Natural killer cell treated with Interleukin-12 subunit alpha and Interleukin-12 subunit beta and Interleukin-15 and Interleukin-18, amount 100 ng/mL, for 72 hours (primary cell): ENCODE measurements at regions not wholly inside any gene's neighbourhood (a gene's known extent, or its start where the extent isn't known, plus 50 kb on each side); places are given as distances from the start of the nearest gene placed in this dataset.
A peak's percentile ranks its signal among the peaks of the same experiment; 100 is the strongest.
"Not testable (repeated sequence)": the region's sequence is repeated elsewhere in the genome, so short reads cannot be mapped to it uniquely, and the experiment has no call there.

ENCODE experiments used
- ATAC-seq, 2 donors: fragments of 150-1000 bp; cut with Tn5 transposase in 1 of 2; sonication (Bioruptor Pico), chemical (Tn5 transposase) in 1 of 2; 2 replicates each; pipeline ENCODE4 v1.10.0; 2021
- DNase-seq: peaks from one replicate; pipeline ENCODE4 v3.0.0; 2022; ENCODE audit warnings: low spot score
- H3K27ac Mint-ChIP-seq, 2 donors: 1 replicate in 1 of 2; 2 replicates in 1 of 2; pipeline ENCODE4 v1.8.0; 2022; ENCODE audit warnings: mixed read lengths in 2 of 2, mild to moderate bottlenecking in 1 of 2, moderate library complexity in 1 of 2
- H3K27me3 Mint-ChIP-seq, 2 donors: 1 replicate in 1 of 2; 2 replicates in 1 of 2; pipeline ENCODE4 v1.8.0; 2022; ENCODE audit warnings: mixed read lengths in 2 of 2
- H3K36me3 Mint-ChIP-seq: one replicate; pipeline ENCODE4 v1.8.0; 2022; ENCODE audit warnings: mixed read lengths
- H3K4me1 Mint-ChIP-seq, 2 donors: 1 replicate in 1 of 2; 2 replicates in 1 of 2; pipeline ENCODE4 v1.8.0; 2022; ENCODE audit warnings: low read depth in 2 of 2, mixed read lengths in 2 of 2, mild to moderate bottlenecking in 1 of 2
- H3K4me3 Mint-ChIP-seq: one replicate; pipeline ENCODE4 v1.8.0; 2022; ENCODE audit warnings: mixed read lengths
- H3K9me3 Mint-ChIP-seq: 2 replicates; pipeline ENCODE4 v1.8.0; 2022; ENCODE audit warnings: mixed read lengths

GRCh38 chr15:20276312-20277114 is 265.1 kb downstream of the GOLGA6L6 start:
- not testable (repeated sequence) for H3K36me3 Mint-ChIP-seq, ATAC-seq, H3K9me3 Mint-ChIP-seq, DNase-seq, H3K4me3 Mint-ChIP-seq, H3K27ac Mint-ChIP-seq, H3K27me3 Mint-ChIP-seq, H3K4me1 Mint-ChIP-seq

GRCh38 chr15:20275373-20275967 is 266.1 kb downstream of the GOLGA6L6 start:
- not testable (repeated sequence) for H3K27ac Mint-ChIP-seq, H3K27me3 Mint-ChIP-seq, H3K4me3 Mint-ChIP-seq, DNase-seq, ATAC-seq, H3K9me3 Mint-ChIP-seq, H3K36me3 Mint-ChIP-seq, H3K4me1 Mint-ChIP-seq

GRCh38 chr15:20272422-20273184 is 269.0 kb downstream of the GOLGA6L6 start:
- H3K9me3 Mint-ChIP-seq: no peaks in the 10 kb centered on the region
- no peak for DNase-seq
- no peaks in the 10 kb centered on the region for H3K4me1 Mint-ChIP-seq
- H3K36me3 Mint-ChIP-seq: no peaks in the 10 kb centered on the region
- no peaks in the 10 kb centered on the region for H3K27me3 Mint-ChIP-seq
- ATAC-seq: peak; percentile 14 to 52
- H3K4me3 Mint-ChIP-seq: no peak overlapping the region
- H3K27ac Mint-ChIP-seq: no peak overlapping the region

- no peak overlapping the region for H3K27ac Mint-ChIP-seq
- H3K4me3 Mint-ChIP-seq: no peak overlapping the region
- H3K36me3 Mint-ChIP-seq: no peaks in the 10 kb centered on the region
- H3K4me1 Mint-ChIP-seq: no peaks in the 10 kb centered on the region
- DNase-seq: no peak
- H3K27me3 Mint-ChIP-seq: no peaks in the 10 kb centered on the region
- H3K9me3 Mint-ChIP-seq: no peaks in the 10 kb centered on the region
- peak in 1 of 2 donors; percentile 21 for ATAC-seq
Measured at GRCh38 chr15:20271647-20272046, 270.0 kb downstream of the GOLGA6L6 start.

- not testable (repeated sequence) for H3K27ac Mint-ChIP-seq
Measured at GRCh38 chr15:20269956-20270355, 271.6 kb downstream of the GOLGA6L6 start.

GRCh38 chr15:20267996-20268395 is 273.6 kb downstream of the GOLGA6L6 start:
- H3K9me3 Mint-ChIP-seq, H3K4me1 Mint-ChIP-seq, H3K4me3 Mint-ChIP-seq, H3K36me3 Mint-ChIP-seq, H3K27ac Mint-ChIP-seq, DNase-seq, H3K27me3 Mint-ChIP-seq, ATAC-seq: not testable (repeated sequence)

More at GRCh38 chr15:20269956-20270355, 271.6 kb downstream of the GOLGA6L6 start:
- H3K9me3 Mint-ChIP-seq, H3K27me3 Mint-ChIP-seq, ATAC-seq, H3K4me3 Mint-ChIP-seq, H3K4me1 Mint-ChIP-seq, H3K36me3 Mint-ChIP-seq, DNase-seq: not testable (repeated sequence)

GRCh38 chr15:20267051-20267730 is 274.4 kb downstream of the GOLGA6L6 start:
- not testable (repeated sequence) for H3K36me3 Mint-ChIP-seq, DNase-seq, H3K4me1 Mint-ChIP-seq, H3K4me3 Mint-ChIP-seq, H3K27ac Mint-ChIP-seq, ATAC-seq, H3K27me3 Mint-ChIP-seq, H3K9me3 Mint-ChIP-seq

GRCh38 chr15:20265710-20266109 is 275.9 kb downstream of the GOLGA6L6 start:
- H3K36me3 Mint-ChIP-seq, DNase-seq, H3K27ac Mint-ChIP-seq, H3K4me1 Mint-ChIP-seq, ATAC-seq, H3K9me3 Mint-ChIP-seq, H3K27me3 Mint-ChIP-seq, H3K4me3 Mint-ChIP-seq: not testable (repeated sequence)

GRCh38 chr15:20261321-20262280 is 280.0 kb downstream of the GOLGA6L6 start:
- H3K9me3 Mint-ChIP-seq: not testable (repeated sequence)

GRCh38 chr15:20260650-20261049 is 280.9 kb downstream of the GOLGA6L6 start:
- not testable (repeated sequence) for ATAC-seq, H3K36me3 Mint-ChIP-seq, H3K9me3 Mint-ChIP-seq, H3K4me3 Mint-ChIP-seq, H3K27ac Mint-ChIP-seq, DNase-seq, H3K27me3 Mint-ChIP-seq, H3K4me1 Mint-ChIP-seq

More at GRCh38 chr15:20261321-20262280, 280.0 kb downstream of the GOLGA6L6 start:
- H3K36me3 Mint-ChIP-seq, H3K4me3 Mint-ChIP-seq, H3K4me1 Mint-ChIP-seq, DNase-seq, H3K27me3 Mint-ChIP-seq, H3K27ac Mint-ChIP-seq: not testable (repeated sequence)
- ATAC-seq: peak in 1 of 2 donors; percentile 20

- not testable (repeated sequence) for ATAC-seq, H3K9me3 Mint-ChIP-seq, H3K4me3 Mint-ChIP-seq
Measured at GRCh38 chr15:20259559-20260190, 281.9 kb downstream of the GOLGA6L6 start.

GRCh38 chr15:20256394-20256793 is 285.2 kb downstream of the GOLGA6L6 start:
- not testable (repeated sequence) for ATAC-seq, H3K4me1 Mint-ChIP-seq, H3K36me3 Mint-ChIP-seq, H3K9me3 Mint-ChIP-seq, H3K4me3 Mint-ChIP-seq, DNase-seq, H3K27ac Mint-ChIP-seq, H3K27me3 Mint-ChIP-seq

More at GRCh38 chr15:20259559-20260190, 281.9 kb downstream of the GOLGA6L6 start:
- H3K4me1 Mint-ChIP-seq, H3K36me3 Mint-ChIP-seq, H3K27ac Mint-ChIP-seq, H3K27me3 Mint-ChIP-seq: not testable (repeated sequence)
- peak; percentile 38 for DNase-seq
